ENCODE measurements at regions not wholly inside any gene's neighbourhood (a gene's known extent, or its start where the extent isn't known, plus 50 kb on each side); places are given as distances from the start of the nearest gene placed in this dataset.

DNA sequence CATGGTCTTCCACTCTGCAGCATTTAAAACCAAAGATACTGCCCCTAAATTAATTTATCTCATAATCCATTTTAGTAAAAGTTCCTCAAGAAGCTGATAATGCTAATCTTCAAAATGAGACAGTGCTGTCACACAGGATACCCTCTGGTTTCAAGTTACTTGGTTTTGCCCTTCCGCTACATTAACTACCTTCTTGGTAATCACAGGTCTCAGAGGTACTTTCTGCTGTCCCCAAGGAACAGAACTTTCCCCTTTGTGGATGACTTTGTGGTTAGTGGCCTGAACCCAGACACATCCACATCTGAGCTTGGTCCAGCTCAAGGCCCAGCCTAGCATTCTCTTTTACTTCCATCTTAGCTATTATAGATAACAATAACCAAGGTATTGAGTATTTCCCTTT lies 88.8 kb upstream of the TMEM26 start:
- no peak for ATAC-seq
- TF ChIP-seq, protein P1, sequence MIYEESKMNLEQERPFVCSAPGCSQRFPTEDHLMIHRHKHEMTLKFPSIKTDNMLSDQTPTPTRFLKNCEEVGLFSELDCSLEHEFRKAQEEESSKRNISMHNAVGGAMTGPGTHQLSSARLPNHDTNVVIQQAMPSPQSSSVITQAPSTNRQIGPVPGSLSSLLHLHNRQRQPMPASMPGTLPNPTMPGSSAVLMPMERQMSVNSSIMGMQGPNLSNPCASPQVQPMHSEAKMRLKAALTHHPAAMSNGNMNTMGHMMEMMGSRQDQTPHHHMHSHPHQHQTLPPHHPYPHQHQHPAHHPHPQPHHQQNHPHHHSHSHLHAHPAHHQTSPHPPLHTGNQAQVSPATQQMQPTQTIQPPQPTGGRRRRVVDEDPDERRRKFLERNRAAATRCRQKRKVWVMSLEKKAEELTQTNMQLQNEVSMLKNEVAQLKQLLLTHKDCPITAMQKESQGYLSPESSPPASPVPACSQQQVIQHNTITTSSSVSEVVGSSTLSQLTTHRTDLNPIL (CRISPR knock-in tag; IDR thresholded peaks at IDR 0.05; ENCODE audit: low read depth), result no peak
- TF ChIP-seq, protein P2, sequence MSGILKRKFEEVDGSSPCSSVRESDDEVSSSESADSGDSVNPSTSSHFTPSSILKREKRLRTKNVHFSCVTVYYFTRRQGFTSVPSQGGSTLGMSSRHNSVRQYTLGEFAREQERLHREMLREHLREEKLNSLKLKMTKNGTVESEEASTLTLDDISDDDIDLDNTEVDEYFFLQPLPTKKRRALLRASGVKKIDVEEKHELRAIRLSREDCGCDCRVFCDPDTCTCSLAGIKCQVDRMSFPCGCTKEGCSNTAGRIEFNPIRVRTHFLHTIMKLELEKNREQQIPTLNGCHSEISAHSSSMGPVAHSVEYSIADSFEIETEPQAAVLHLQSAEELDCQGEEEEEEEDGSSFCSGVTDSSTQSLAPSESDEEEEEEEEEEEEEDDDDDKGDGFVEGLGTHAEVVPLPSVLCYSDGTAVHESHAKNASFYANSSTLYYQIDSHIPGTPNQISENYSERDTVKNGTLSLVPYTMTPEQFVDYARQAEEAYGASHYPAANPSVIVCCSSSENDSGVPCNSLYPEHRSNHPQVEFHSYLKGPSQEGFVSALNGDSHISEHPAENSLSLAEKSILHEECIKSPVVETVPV (CRISPR knock-in tag; IDR thresholded peaks at IDR 0.05), result no peak
- TF ChIP-seq GLIS3 (CRISPR knock-in tag; IDR thresholded peaks at IDR 0.05) (no peak), PPARA (CRISPR knock-in tag; IDR thresholded peaks at IDR 0.05; ENCODE audit: borderline replicate concordance) (no peak), SNAI2 (CRISPR knock-in tag; IDR thresholded peaks at IDR 0.05) (no peak), ZNF8 (CRISPR knock-in tag; IDR thresholded peaks at IDR 0.05) (no peak), ZC3H10 (CRISPR knock-in tag; IDR thresholded peaks at IDR 0.05) (no peak)
- TF ChIP-seq, protein P3, sequence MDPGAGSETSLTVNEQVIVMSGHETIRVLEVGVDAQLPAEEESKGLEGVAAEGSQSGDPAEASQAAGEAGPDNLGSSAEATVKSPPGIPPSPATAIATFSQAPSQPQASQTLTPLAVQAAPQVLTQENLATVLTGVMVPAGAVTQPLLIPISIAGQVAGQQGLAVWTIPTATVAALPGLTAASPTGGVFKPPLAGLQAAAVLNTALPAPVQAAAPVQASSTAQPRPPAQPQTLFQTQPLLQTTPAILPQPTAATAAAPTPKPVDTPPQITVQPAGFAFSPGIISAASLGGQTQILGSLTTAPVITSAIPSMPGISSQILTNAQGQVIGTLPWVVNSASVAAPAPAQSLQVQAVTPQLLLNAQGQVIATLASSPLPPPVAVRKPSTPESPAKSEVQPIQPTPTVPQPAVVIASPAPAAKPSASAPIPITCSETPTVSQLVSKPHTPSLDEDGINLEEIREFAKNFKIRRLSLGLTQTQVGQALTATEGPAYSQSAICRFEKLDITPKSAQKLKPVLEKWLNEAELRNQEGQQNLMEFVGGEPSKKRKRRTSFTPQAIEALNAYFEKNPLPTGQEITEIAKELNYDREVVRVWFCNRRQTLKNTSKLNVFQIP (CRISPR knock-in tag; IDR thresholded peaks at IDR 0.05; ENCODE audit: borderline replicate concordance, low read depth), result no peak

DNA sequence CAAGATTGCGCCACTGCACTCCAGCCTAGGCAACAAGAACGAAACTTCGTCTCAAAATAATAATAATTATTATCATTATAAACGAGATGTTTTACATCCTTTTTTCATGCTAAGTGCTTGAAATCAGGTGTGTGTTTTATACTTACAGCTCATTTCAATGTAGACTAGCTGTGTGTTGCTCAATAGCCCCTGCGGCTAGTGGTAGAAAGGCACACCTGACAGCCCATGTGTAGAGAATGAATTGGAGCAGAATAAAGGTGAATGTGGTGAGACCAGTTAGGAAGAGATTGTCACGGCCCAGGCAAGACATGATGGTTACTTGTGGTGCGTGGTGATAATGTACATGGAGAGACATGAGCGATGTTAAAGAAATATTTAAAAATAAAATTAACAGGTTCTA lies 86.7 kb upstream of the TMEM26 start:
- TF ChIP-seq ARNTL (CRISPR knock-in tag; IDR thresholded peaks at IDR 0.05; ENCODE audit: borderline replicate concordance, low read depth) (no peak), CSDC2 (CRISPR knock-in tag; IDR thresholded peaks at IDR 0.05) (no peak), TOX (CRISPR knock-in tag; IDR thresholded peaks at IDR 0.05; ENCODE audit: borderline replicate concordance) (no peak), ISL1 (CRISPR knock-in tag; IDR thresholded peaks at IDR 0.05) (no peak), BACH2 (CRISPR knock-in tag; IDR thresholded peaks at IDR 0.05; ENCODE audit: borderline replicate concordance) (no peak)
- ATAC-seq, result no peak

DNA sequence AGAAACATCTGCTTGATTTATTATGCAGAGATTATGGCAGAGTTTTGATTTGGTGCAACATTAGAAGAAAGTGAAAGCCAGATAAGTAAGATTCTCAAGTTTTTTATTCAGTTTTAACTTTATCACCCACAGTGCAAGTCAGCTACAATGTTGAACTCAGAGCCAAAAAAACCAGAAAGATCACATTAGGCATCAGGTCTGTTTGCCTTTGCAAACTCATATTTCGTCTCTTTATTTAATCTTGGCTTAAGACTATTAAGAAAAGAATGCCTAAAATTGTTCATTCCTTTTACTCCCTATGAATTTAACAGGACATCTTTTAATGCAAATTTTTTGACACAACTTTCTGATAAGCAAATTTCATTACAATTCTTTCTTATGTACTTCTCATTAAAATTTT lies 76.0 kb upstream of the TMEM26 start:
- TF ChIP-seq ZFP3 (CRISPR knock-in tag; IDR thresholded peaks at IDR 0.05) (no peak), TOX (CRISPR knock-in tag; IDR thresholded peaks at IDR 0.05; ENCODE audit: borderline replicate concordance) (no peak), ZNF8 (CRISPR knock-in tag; IDR thresholded peaks at IDR 0.05) (no peak), TCF4 (CRISPR knock-in tag; IDR thresholded peaks at IDR 0.05; ENCODE audit: borderline replicate concordance) (no peak), ZNF70 (CRISPR knock-in tag; IDR thresholded peaks at IDR 0.05) (no peak), CSDC2 (CRISPR knock-in tag; IDR thresholded peaks at IDR 0.05) (no peak), PPARA (CRISPR knock-in tag; IDR thresholded peaks at IDR 0.05; ENCODE audit: borderline replicate concordance) (no peak), ZC3H10 (CRISPR knock-in tag; IDR thresholded peaks at IDR 0.05) (no peak)
- ATAC-seq, result no peak

DNA sequence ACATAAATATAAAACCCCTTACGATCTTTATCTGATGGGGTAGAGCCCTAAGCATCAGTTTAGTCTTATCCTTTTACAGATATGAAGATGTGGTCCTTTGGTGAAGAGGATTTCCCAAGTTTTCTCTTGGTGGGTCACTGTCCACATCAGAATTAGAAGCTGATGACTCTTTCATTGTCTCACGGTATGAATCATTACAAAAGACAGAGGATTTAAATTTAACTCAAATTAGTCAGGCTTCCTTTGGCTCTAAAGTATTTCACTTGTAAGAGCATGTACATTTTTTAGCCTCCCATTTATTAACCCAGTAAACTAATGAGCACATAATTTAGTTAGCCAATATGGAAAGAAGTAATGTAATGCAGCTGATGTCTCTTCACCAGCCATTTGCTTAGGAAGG lies 49.9 kb upstream of the TMEM26 start:
- TF ChIP-seq RARB (CRISPR knock-in tag; IDR thresholded peaks at IDR 0.05), result no peak
- no peak for TF ChIP-seq OSR1 (CRISPR knock-in tag; IDR thresholded peaks at IDR 0.05)
- TF ChIP-seq, protein P4, sequence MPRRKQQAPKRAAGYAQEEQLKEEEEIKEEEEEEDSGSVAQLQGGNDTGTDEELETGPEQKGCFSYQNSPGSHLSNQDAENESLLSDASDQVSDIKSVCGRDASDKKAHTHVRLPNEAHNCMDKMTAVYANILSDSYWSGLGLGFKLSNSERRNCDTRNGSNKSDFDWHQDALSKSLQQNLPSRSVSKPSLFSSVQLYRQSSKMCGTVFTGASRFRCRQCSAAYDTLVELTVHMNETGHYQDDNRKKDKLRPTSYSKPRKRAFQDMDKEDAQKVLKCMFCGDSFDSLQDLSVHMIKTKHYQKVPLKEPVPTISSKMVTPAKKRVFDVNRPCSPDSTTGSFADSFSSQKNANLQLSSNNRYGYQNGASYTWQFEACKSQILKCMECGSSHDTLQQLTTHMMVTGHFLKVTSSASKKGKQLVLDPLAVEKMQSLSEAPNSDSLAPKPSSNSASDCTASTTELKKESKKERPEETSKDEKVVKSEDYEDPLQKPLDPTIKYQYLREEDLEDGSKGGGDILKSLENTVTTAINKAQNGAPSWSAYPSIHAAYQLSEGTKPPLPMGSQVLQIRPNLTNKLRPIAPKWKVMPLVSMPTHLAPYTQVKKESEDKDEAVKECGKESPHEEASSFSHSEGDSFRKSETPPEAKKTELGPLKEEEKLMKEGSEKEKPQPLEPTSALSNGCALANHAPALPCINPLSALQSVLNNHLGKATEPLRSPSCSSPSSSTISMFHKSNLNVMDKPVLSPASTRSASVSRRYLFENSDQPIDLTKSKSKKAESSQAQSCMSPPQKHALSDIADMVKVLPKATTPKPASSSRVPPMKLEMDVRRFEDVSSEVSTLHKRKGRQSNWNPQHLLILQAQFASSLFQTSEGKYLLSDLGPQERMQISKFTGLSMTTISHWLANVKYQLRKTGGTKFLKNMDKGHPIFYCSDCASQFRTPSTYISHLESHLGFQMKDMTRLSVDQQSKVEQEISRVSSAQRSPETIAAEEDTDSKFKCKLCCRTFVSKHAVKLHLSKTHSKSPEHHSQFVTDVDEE (CRISPR knock-in tag; IDR thresholded peaks at IDR 0.05), result no peak
- TF ChIP-seq ZC3H10 (CRISPR knock-in tag; IDR thresholded peaks at IDR 0.05), result no peak
- ATAC-seq, result no peak
